Lower lobe of right lung (tissue), 2 donors: ENCODE measurements at regions not wholly inside any gene's neighbourhood (a gene's known extent, or its start where the extent isn't known, plus 50 kb on each side); places are given as distances from the start of the nearest gene placed in this dataset.
A peak's percentile ranks its signal among the peaks of the same experiment; 100 is the strongest.

Source experiments
- ATAC-seq, 2 donors: fragments of 200-7000 bp; cut with Tn5 transposase; one replicate each; pipeline ENCODE4 v1.9.1; 2020 to 2022; ENCODE audit warnings: mild to moderate bottlenecking in 2 of 2, moderate library complexity in 2 of 2
- DNase-seq: peaks from one replicate; pipeline ENCODE4 v3.0.0-alpha.2; 2020
- H3K27ac ChIP-seq: fragments of 200-600 bp; one replicate; pipeline ENCODE4 v1.8.0; 2022
- H3K27me3 ChIP-seq: fragments of 200-600 bp; one replicate; pipeline ENCODE4 v1.8.0; 2022; ENCODE audit warnings: low read depth
- H3K36me3 ChIP-seq: fragments of 200-600 bp; one replicate; pipeline ENCODE4 v1.8.0; 2022; ENCODE audit warnings: mild to moderate bottlenecking
- H3K4me1 ChIP-seq: fragments of 200-600 bp; one replicate; pipeline ENCODE4 v1.8.0; 2022
- H3K4me3 ChIP-seq: fragments of 200-600 bp; one replicate; pipeline ENCODE4 v1.8.0; 2022; ENCODE audit warnings: mild to moderate bottlenecking
- H3K9me3 ChIP-seq: fragments of 200-600 bp; one replicate; pipeline ENCODE4 v1.8.0; 2022
- CTCF ChIP-seq: fragments of 200-600 bp; IDR thresholded peaks from one replicate; pipeline ENCODE4 v1.8.0; 2022; ENCODE audit warnings: antibody characterized with exemption, mild to moderate bottlenecking
- intact Hi-C: fragments of 100-400 bp; cut with DNase I; formaldehyde crosslinking; loops from one replicate; pipeline ENCODE4 v1.11.0; 2022
- donor health status: DM: no; HTN: yes; CAD: no; lungs with severe emphysema.

GRCh38 chr3:25043177-25043576, 384.9 kb upstream of the RARB start:
- DNase-seq = no peak
- no peak for ATAC-seq
- Histone ChIP-seq H3K4me3 (no peak overlapping the region), H3K9me3 (no peaks in the 10 kb centered on the region), H3K27ac (no peak overlapping the region), H3K4me1 (peaks cover 10% of the 10 kb centered on the region), H3K27me3 (no peaks in the 10 kb centered on the region), H3K36me3 (no peaks in the 10 kb centered on the region)
- intact Hi-C loops = no loop called here
- TF ChIP-seq CTCF = no peak

GRCh38 chr3:25043749-25044148, 384.3 kb upstream of the RARB start:
- ATAC-seq = no peak
- no peaks in the 10 kb centered on the region for H3K9me3 ChIP-seq
- H3K27me3 ChIP-seq = no peaks in the 10 kb centered on the region
- H3K4me3 ChIP-seq = no peak overlapping the region
- no peak for DNase-seq
- intact Hi-C loops = no loop called here
- H3K4me1 ChIP-seq = peaks cover 10% of the 10 kb centered on the region
- no peak overlapping the region for H3K27ac ChIP-seq
- no peak for TF ChIP-seq CTCF
- no peaks in the 10 kb centered on the region for H3K36me3 ChIP-seq

GRCh38 chr3:25044762-25045710, 383.0 kb upstream of the RARB start:
- intact Hi-C loops = no loop called here
- Histone ChIP-seq H3K27me3 (no peaks in the 10 kb centered on the region), H3K27ac (peak overlapping the region; percentile 25), H3K4me1 (peaks cover 10% of the 10 kb centered on the region), H3K4me3 (no peak overlapping the region), H3K36me3 (no peaks in the 10 kb centered on the region), H3K9me3 (no peaks in the 10 kb centered on the region)
- DNase-seq = no peak
- TF ChIP-seq CTCF = no peak
- no peak for ATAC-seq

GRCh38 chr3:25046911-25047771, 380.9 kb upstream of the RARB start:
- TF ChIP-seq CTCF = no peak
- intact Hi-C loops = no loop called here
- Histone ChIP-seq H3K4me1 (peaks cover 10% of the 10 kb centered on the region), H3K36me3 (no peaks in the 10 kb centered on the region), H3K27me3 (no peaks in the 10 kb centered on the region), H3K9me3 (no peaks in the 10 kb centered on the region), H3K27ac (no peak overlapping the region), H3K4me3 (no peak overlapping the region)
- no peak for DNase-seq
- no peak for ATAC-seq

- H3K36me3 ChIP-seq = no peaks in the 10 kb centered on the region
- intact Hi-C loops = no loop called here
- no peak overlapping the region for H3K4me3 ChIP-seq
- H3K27me3 ChIP-seq = no peaks in the 10 kb centered on the region
- no peak for DNase-seq
- ATAC-seq = no peak
- H3K4me1 ChIP-seq = peaks cover 10% of the 10 kb centered on the region
- no peaks in the 10 kb centered on the region for H3K9me3 ChIP-seq
- TF ChIP-seq CTCF = no peak
- no peak overlapping the region for H3K27ac ChIP-seq
Measured at GRCh38 chr3:25049304-25049703, 378.8 kb upstream of the RARB start.
